ENCODE measurements at regions not wholly inside any gene's neighbourhood (a gene's known extent, or its start where the extent isn't known, plus 50 kb on each side); places are given as distances from the start of the nearest gene placed in this dataset.

DNA sequence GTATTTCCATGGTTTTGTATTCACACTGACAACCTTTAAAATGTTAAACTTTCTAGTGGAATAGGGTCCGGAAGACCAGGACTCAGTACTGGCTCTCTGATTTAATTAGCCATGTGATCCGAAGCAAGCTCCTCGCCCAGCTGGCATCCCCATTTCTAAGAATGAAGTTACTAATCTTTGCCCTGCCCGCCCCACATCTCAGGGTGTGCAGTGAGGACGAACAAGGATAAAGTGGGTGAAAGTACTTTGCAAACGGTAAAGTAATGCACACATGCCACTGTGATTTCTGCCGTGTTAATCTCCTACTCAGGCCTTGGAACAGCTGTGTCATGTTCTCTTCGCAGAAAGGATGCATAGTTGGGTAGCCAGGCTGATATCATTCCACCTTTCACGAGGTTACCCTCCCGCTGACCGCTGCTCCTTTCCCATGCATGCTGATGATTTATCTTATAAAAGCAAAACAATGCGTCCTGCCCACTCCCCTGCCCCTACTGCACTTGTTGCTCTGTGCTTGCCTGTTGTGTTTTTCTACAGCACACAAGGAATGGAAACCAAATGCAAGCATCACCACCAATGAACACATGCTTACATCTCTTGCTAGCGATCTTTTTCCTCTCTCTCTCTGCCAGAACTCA, 539.0 kb downstream of the EFNB2 start:
- no peaks in the 10 kb centered on the region; the same call in 1 of the 2 replicates for H3K27me3 Mint-ChIP-seq (ENCODE audit: insufficient read depth)
- H3K36me3 Mint-ChIP-seq (ENCODE audit: low read depth), result no peaks in the 10 kb centered on the region
- DNase-seq, result no peak
- H3K4me1 Mint-ChIP-seq (ENCODE audit: low read depth), result peaks cover 31% of the 10 kb centered on the region
- H3K4me3 Mint-ChIP-seq, result no peak overlapping the region; the same call in 1 of the 2 replicates
- TF ChIP-seq, protein P1, sequence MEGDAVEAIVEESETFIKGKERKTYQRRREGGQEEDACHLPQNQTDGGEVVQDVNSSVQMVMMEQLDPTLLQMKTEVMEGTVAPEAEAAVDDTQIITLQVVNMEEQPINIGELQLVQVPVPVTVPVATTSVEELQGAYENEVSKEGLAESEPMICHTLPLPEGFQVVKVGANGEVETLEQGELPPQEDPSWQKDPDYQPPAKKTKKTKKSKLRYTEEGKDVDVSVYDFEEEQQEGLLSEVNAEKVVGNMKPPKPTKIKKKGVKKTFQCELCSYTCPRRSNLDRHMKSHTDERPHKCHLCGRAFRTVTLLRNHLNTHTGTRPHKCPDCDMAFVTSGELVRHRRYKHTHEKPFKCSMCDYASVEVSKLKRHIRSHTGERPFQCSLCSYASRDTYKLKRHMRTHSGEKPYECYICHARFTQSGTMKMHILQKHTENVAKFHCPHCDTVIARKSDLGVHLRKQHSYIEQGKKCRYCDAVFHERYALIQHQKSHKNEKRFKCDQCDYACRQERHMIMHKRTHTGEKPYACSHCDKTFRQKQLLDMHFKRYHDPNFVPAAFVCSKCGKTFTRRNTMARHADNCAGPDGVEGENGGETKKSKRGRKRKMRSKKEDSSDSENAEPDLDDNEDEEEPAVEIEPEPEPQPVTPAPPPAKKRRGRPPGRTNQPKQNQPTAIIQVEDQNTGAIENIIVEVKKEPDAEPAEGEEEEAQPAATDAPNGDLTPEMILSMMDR (IDR thresholded peaks at IDR 0.05), result no peak
- H3K9me3 Mint-ChIP-seq, result peaks cover 3% of the 10 kb centered on the region; the same call in 1 of the 2 replicates
- H3K27ac Mint-ChIP-seq, result no peak overlapping the region

DNA sequence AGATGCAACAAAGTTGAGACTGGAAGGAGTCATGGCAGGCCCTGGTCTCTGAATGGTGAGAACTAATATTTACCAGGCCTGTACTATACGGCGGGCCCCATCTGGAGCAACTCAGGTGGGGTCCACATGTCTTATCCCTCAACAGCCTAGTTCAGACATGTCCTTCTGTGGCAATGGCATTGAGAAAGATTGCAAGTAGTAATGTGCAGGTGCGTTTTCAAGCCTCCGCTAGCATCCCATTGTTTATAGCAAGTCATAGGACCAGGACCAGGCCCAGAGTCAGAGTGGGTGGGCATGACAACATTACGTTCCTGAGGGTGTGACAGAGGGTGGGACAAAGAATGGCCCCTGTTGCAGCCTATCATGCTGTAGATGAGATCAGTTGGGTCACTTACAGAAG, 541.1 kb downstream of the EFNB2 start:
- H3K9me3 Mint-ChIP-seq, result peaks cover 3% of the 10 kb centered on the region; the same call in 1 of the 2 replicates
- no peak for DNase-seq
- H3K36me3 Mint-ChIP-seq (ENCODE audit: low read depth), result no peaks in the 10 kb centered on the region
- H3K27me3 Mint-ChIP-seq (ENCODE audit: insufficient read depth), result no peaks in the 10 kb centered on the region; the same call in 1 of the 2 replicates
- no peak overlapping the region for H3K27ac Mint-ChIP-seq
- peaks cover 50% of the 10 kb centered on the region for H3K4me1 Mint-ChIP-seq (ENCODE audit: low read depth)
- TF ChIP-seq, protein P1 (IDR thresholded peaks at IDR 0.05), result no peak
- H3K4me3 Mint-ChIP-seq, result no peak overlapping the region

DNA sequence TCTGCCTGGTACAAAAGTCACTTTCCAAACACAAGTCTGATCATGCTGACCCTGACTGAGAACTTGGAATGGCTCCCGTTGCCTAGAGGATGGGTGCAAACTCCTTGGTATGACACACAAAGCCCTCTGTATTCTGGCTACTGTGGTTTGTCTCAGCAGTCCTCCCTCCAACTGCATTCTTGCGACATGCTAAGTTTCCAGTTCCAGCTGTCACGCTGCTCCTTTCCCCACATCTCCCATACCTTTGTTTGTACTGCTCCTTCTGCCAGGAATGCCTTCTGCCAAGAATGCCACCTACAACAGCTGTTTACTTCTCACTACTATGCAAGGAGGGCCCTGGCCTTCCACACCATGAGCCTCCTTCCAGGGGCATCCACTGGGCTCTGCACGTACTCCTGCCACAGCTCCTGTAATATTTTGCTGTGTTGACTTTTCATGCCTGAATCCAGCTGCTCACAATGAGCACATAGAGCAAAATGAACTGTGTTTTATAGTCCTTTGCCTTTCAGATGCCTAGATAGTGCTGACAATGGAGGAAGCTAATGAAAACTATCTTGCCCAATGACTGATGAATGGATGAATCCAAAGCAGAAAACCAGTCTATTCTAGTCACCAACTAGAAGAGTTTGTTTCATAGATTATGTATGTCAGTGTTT, 543.7 kb downstream of the EFNB2 start:
- Mint-ChIP-seq H3K27ac (peak overlapping the region; percentile 57; the same call in 1 of the 2 replicates), H3K36me3 (ENCODE audit: low read depth) (no peaks in the 10 kb centered on the region), H3K4me1 (ENCODE audit: low read depth) (peaks cover 39% of the 10 kb centered on the region), H3K27me3 (ENCODE audit: insufficient read depth) (no peaks in the 10 kb centered on the region; the same call in none of the 2 replicates), H3K4me3 (peak overlapping the region; percentile 8; the same call in 1 of the 2 replicates), H3K9me3 (no peaks in the 10 kb centered on the region)
- TF ChIP-seq, protein P1 (IDR thresholded peaks at IDR 0.05), result no peak
- DNase-seq, result peak; percentile 41

DNA sequence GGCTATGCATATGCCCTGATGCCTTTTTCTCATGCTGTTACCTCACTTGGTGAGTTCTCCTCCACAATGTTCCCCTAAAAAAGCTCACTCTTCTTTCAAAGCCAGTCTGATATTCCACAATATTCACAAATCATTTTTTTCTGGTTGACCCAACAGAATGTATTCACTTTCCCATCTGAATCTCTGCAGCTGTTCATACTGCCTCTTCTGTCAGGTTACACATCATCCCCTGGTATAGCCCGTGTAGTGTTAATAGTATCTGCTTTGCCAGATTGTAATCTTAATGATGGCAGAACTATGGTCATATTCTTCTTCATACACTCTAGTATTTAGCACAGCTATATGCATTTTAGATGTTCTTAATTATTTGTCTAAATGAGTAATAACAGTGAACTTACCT, 544.3 kb downstream of the EFNB2 start:
- peak overlapping the region; percentile 8; the same call in 1 of the 2 replicates for H3K4me3 Mint-ChIP-seq
- peak overlapping the region; percentile 57; the same call in 1 of the 2 replicates for H3K27ac Mint-ChIP-seq
- H3K36me3 Mint-ChIP-seq (ENCODE audit: low read depth), result no peaks in the 10 kb centered on the region

DNA sequence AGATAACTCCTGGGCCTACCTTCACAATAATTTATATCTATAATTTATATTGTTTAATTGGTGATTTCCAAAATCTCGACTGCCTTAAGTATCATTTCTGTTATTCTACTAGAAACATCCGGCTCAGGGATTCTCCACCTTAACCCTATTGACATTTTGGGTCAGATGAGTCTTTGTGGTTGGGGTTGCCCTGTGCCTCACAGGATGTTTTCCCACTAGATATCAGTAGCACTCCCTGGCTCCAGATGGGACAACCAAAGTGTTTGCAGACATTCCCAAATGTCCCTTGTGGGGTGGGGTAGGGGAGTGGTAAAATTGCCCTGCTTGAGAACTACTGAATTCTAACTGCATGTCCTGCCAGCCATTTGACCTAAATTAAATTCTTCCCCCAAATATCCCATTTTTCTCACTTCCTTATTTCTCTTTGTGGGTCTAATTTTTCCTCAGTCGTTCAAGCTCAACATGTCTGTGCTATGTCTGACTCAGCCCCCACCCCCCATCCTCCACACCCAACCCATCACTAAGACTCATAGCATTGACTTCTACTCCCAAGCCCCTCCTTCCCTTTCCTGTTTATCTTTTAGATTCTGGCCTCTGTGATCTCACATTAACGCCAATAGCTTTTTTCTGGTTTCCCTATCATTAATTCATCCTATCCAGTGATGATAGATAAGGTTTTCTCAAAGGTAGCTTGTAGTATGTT, 545.1 kb downstream of the EFNB2 start:
- peak overlapping the region; percentile 57; the same call in 1 of the 2 replicates for H3K27ac Mint-ChIP-seq
- no peaks in the 10 kb centered on the region for H3K36me3 Mint-ChIP-seq (ENCODE audit: low read depth)
- TF ChIP-seq, protein P1 (IDR thresholded peaks at IDR 0.05), result no peak
- DNase-seq, result no peak
- peaks cover 35% of the 10 kb centered on the region for H3K4me1 Mint-ChIP-seq (ENCODE audit: low read depth)
- H3K9me3 Mint-ChIP-seq, result no peaks in the 10 kb centered on the region
- no peaks in the 10 kb centered on the region; the same call in none of the 2 replicates for H3K27me3 Mint-ChIP-seq (ENCODE audit: insufficient read depth)
- H3K4me3 Mint-ChIP-seq, result peak overlapping the region; percentile 43; the same call in 1 of the 2 replicates

More for the DNA sequence above, 544.3 kb downstream of the EFNB2 start:
- Mint-ChIP-seq H3K4me1 (ENCODE audit: low read depth) (peaks cover 35% of the 10 kb centered on the region), H3K27me3 (ENCODE audit: insufficient read depth) (no peaks in the 10 kb centered on the region; the same call in none of the 2 replicates), H3K9me3 (no peaks in the 10 kb centered on the region)
- TF ChIP-seq, protein P1 (IDR thresholded peaks at IDR 0.05), result no peak
- DNase-seq, result no peak
